ENCODE measurements at regions not wholly inside any gene's neighbourhood (a gene's known extent, or its start where the extent isn't known, plus 50 kb on each side); places are given as distances from the start of the nearest gene placed in this dataset.

DNA sequence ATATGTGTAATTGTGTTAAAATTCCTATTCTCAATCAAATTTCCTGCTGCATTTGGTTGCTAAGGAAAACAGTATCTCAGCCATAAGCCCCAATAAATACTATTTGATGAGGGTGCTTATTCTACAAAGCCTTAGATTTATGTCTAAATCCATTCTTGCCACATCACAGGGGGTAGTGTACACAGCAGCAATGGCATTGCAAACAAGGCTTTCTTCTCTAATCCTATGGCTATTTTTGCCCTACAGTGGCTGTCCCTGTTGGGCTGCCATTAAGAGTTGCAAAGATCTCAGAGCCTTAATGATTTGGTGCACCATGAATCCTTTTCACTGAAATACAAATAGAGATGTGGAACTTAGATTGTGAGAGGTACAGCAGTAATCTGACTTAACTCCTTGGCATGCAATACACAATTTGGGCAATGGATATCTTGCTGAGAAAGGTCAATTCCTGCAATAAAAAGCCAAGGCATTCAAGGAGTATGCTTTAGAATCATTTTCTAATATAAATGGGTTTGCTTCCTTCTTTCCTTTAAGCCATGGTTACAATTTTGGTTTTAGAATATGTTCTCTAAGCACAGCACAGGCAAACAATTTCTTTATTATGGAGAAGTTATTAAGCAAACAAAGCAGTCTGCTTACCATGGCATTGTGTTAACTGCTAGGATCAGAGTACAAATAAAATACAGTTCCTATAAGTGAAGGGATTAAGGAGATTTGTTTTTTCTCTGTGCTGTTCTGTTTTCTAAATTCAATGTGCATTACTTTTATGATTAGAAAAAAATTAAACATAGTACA is 69.8 kb upstream of the CD302 start:
- TF ChIP-seq, protein P1, sequence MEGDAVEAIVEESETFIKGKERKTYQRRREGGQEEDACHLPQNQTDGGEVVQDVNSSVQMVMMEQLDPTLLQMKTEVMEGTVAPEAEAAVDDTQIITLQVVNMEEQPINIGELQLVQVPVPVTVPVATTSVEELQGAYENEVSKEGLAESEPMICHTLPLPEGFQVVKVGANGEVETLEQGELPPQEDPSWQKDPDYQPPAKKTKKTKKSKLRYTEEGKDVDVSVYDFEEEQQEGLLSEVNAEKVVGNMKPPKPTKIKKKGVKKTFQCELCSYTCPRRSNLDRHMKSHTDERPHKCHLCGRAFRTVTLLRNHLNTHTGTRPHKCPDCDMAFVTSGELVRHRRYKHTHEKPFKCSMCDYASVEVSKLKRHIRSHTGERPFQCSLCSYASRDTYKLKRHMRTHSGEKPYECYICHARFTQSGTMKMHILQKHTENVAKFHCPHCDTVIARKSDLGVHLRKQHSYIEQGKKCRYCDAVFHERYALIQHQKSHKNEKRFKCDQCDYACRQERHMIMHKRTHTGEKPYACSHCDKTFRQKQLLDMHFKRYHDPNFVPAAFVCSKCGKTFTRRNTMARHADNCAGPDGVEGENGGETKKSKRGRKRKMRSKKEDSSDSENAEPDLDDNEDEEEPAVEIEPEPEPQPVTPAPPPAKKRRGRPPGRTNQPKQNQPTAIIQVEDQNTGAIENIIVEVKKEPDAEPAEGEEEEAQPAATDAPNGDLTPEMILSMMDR (IDR thresholded peaks at IDR 0.05) = no peak
- TF ChIP-seq, protein P2, sequence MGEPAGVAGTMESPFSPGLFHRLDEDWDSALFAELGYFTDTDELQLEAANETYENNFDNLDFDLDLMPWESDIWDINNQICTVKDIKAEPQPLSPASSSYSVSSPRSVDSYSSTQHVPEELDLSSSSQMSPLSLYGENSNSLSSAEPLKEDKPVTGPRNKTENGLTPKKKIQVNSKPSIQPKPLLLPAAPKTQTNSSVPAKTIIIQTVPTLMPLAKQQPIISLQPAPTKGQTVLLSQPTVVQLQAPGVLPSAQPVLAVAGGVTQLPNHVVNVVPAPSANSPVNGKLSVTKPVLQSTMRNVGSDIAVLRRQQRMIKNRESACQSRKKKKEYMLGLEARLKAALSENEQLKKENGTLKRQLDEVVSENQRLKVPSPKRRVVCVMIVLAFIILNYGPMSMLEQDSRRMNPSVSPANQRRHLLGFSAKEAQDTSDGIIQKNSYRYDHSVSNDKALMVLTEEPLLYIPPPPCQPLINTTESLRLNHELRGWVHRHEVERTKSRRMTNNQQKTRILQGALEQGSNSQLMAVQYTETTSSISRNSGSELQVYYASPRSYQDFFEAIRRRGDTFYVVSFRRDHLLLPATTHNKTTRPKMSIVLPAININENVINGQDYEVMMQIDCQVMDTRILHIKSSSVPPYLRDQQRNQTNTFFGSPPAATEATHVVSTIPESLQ (CRISPR knock-in tag; IDR thresholded peaks at IDR 0.05) = no peak
- TF ChIP-seq, protein P3, sequence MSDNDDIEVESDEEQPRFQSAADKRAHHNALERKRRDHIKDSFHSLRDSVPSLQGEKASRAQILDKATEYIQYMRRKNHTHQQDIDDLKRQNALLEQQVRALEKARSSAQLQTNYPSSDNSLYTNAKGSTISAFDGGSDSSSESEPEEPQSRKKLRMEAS (CRISPR knock-in tag; IDR thresholded peaks at IDR 0.05) = no peak
- TF ChIP-seq, protein P4, sequence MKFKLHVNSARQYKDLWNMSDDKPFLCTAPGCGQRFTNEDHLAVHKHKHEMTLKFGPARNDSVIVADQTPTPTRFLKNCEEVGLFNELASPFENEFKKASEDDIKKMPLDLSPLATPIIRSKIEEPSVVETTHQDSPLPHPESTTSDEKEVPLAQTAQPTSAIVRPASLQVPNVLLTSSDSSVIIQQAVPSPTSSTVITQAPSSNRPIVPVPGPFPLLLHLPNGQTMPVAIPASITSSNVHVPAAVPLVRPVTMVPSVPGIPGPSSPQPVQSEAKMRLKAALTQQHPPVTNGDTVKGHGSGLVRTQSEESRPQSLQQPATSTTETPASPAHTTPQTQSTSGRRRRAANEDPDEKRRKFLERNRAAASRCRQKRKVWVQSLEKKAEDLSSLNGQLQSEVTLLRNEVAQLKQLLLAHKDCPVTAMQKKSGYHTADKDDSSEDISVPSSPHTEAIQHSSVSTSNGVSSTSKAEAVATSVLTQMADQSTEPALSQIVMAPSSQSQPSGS (CRISPR knock-in tag; IDR thresholded peaks at IDR 0.05; ENCODE audit: borderline replicate concordance, low read depth) = no peak
- TF ChIP-seq, protein P5, sequence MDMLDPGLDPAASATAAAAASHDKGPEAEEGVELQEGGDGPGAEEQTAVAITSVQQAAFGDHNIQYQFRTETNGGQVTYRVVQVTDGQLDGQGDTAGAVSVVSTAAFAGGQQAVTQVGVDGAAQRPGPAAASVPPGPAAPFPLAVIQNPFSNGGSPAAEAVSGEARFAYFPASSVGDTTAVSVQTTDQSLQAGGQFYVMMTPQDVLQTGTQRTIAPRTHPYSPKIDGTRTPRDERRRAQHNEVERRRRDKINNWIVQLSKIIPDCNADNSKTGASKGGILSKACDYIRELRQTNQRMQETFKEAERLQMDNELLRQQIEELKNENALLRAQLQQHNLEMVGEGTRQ (CRISPR knock-in tag; IDR thresholded peaks at IDR 0.05) = no peak
- TF ChIP-seq NR2C2 (CRISPR knock-in tag; IDR thresholded peaks at IDR 0.05) (no peak), CREB1 (CRISPR knock-in tag; IDR thresholded peaks at IDR 0.05) (no peak), TP53 (CRISPR knock-in tag; IDR thresholded peaks at IDR 0.05) (no peak), ESRRA (CRISPR knock-in tag; IDR thresholded peaks at IDR 0.05; ENCODE audit: borderline replicate concordance) (no peak), ZNF219 (CRISPR knock-in tag; IDR thresholded peaks at IDR 0.05; ENCODE audit: borderline replicate concordance) (no peak)
- TF ChIP-seq, protein P6, sequence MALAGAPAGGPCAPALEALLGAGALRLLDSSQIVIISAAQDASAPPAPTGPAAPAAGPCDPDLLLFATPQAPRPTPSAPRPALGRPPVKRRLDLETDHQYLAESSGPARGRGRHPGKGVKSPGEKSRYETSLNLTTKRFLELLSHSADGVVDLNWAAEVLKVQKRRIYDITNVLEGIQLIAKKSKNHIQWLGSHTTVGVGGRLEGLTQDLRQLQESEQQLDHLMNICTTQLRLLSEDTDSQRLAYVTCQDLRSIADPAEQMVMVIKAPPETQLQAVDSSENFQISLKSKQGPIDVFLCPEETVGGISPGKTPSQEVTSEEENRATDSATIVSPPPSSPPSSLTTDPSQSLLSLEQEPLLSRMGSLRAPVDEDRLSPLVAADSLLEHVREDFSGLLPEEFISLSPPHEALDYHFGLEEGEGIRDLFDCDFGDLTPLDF (CRISPR knock-in tag; IDR thresholded peaks at IDR 0.05) = no peak
